Loucy (cell line): ENCODE measurements at regions not wholly inside any gene's neighbourhood (a gene's known extent, or its start where the extent isn't known, plus 50 kb on each side); places are given as distances from the start of the nearest gene placed in this dataset.

ENCODE experiments used
- EZH2phosphoT487 ChIP-seq: fragments of 200-600 bp; IDR thresholded peaks from 2 replicates; pipeline ENCODE4 v1.6.1; 2018; ENCODE audit warnings: antibody characterized with exemption, mild to moderate bottlenecking, moderate library complexity, borderline replicate concordance
- TF ChIP-seq, protein P1 (sequence below): fragments of 200-600 bp; sonication (generic); conservative IDR thresholded peaks from 2 replicates; pipeline ENCODE4 v1.5.1; 2014; ENCODE audit warnings: mild to moderate bottlenecking, antibody characterized with exemption, low read length

GRCh38 chr14:42143114-42143513, 536.4 kb downstream of the LRFN5 start:
- TF ChIP-seq, protein P1, sequence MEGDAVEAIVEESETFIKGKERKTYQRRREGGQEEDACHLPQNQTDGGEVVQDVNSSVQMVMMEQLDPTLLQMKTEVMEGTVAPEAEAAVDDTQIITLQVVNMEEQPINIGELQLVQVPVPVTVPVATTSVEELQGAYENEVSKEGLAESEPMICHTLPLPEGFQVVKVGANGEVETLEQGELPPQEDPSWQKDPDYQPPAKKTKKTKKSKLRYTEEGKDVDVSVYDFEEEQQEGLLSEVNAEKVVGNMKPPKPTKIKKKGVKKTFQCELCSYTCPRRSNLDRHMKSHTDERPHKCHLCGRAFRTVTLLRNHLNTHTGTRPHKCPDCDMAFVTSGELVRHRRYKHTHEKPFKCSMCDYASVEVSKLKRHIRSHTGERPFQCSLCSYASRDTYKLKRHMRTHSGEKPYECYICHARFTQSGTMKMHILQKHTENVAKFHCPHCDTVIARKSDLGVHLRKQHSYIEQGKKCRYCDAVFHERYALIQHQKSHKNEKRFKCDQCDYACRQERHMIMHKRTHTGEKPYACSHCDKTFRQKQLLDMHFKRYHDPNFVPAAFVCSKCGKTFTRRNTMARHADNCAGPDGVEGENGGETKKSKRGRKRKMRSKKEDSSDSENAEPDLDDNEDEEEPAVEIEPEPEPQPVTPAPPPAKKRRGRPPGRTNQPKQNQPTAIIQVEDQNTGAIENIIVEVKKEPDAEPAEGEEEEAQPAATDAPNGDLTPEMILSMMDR = no peak
- TF ChIP-seq EZH2phosphoT487 = no peak
